ENCODE measurements at regions not wholly inside any gene's neighbourhood (a gene's known extent, or its start where the extent isn't known, plus 50 kb on each side); places are given as distances from the start of the nearest gene placed in this dataset.

DNA sequence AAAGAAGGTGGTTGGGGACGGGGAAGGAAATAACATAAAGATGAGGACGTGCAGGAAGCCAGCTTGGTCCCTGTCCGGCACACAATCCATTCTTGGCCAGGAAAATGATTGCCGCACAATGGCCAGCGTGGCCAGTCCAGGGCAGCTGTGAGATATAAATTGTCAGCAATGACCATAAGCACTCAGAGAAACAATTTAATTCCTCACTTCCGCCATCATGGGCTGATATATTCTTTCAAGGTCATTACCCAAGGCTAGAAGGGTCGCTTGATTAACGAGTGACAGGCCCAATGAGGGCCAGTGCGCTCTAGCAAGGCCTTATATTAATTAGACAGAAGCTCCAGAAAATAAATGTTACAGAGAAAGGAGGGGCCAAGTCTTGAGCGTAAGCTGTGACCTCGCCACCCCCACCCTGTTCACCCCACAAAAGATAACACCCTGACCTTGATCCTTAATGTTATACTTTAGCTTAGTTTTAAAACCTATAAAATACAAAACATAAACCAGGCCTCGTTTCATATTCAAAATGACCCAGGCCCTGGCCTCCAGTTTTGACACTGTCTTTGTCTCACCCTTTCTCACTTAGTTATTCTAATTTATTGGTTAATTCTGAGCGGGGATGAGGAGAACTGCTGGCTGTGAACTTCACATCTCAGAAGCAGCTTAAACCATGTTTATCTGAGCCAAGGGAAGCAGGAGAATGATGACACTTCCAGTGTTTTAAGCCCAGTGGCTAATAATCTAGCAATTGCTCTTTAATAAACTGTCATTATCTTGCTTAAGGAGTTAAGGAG lies 478.3 kb upstream of the ZFHX3 start (continued):
- TF ChIP-seq BORCS8-MEF2B (CRISPR knock-in tag; IDR thresholded peaks at IDR 0.05): no peak
- no peak for TF ChIP-seq ZNF580 (CRISPR knock-in tag; IDR thresholded peaks at IDR 0.05; ENCODE audit: borderline replicate concordance, low read depth)

DNA sequence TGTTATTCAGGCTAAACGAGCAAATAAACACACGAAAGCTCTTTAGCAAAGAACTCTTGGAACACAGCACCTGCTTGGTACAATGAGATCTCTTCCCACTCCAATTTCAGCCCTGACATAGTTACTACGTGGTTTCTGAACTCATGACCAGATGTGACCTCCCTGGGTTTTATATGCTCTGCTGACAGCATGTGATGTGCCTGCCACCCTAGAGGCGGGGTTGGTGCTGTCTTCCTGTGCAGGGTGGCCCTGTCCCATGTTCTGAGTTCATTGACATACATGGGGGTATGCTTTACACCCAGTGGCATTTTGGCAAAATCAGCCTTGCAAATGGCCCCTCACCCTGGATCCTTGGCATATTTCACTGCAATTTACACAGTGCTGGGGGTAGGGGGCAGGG lies 475.3 kb upstream of the ZFHX3 start:
- no peak for ATAC-seq
- BruUV-seq (replicated peaks): no TSS peak
- no peak overlapping the region for H3K4me2 ChIP-seq (ENCODE audit: low read depth, low read length)
- no peaks in the 10 kb centered on the region for H3K4me1 ChIP-seq (ENCODE audit: insufficient read depth, low read length)
- POLR2A ChIA-PET: no interaction called here
- in situ Hi-C loops (cut with HindIII; ENCODE audit: extremely low pct_ligation_motif_present, low pct_unique_long_range_greater_than_20kb): no loop called here
- no peak overlapping the region for H2AFZ ChIP-seq (ENCODE audit: low read length)
- no peak overlapping the region for H3K27ac ChIP-seq (ENCODE audit: extremely low read length, insufficient read depth, low read length)
- CTCF ChIA-PET (ENCODE audit: low intra/inter-chr PET ratio, low total read pairs): no interaction called here
- H3K36me3 ChIP-seq (replicated peaks in 1 of 2; ENCODE audit: control insufficient read depth in 1 of 2, insufficient read depth in 2 of 2, low read length in 2 of 2): no peaks in the 10 kb centered on the region
- DNase-seq (ENCODE audit: low spot score): no peak
- WGBS (ENCODE audit: low lambda C conversion rate): 3% methylated on average over 4 of the region's 4 CpGs
- H3K27me3 ChIP-seq (ENCODE audit: control insufficient read depth in 1 of 2, insufficient read depth in 2 of 2, low read length in 2 of 2): peaks cover 0 to 9% of the 10 kb centered on the region in 2 experiments; a peak in 2 of 5 replicates
- TF ChIP-seq ZNF629 (CRISPR knock-in tag; conservative IDR thresholded peaks at IDR 0.05): no peak
- TF ChIP-seq NFE2L2 (IDR thresholded peaks at IDR 0.05; ENCODE audit: low read length): no peak
- TF ChIP-seq ZNF607 (CRISPR knock-in tag; IDR thresholded peaks at IDR 0.05; ENCODE audit: borderline replicate concordance): no peak
- TF ChIP-seq TEAD2 (CRISPR knock-in tag; IDR thresholded peaks at IDR 0.05): no peak
- no peak for TF ChIP-seq ZNF546 (CRISPR knock-in tag; conservative IDR thresholded peaks at IDR 0.05)
- no peak for TF ChIP-seq ZNF441 (CRISPR knock-in tag; IDR thresholded peaks at IDR 0.05; ENCODE audit: borderline replicate concordance)
- no peak overlapping the region for H3K9ac ChIP-seq (ENCODE audit: insufficient read depth, low read depth, low read length)
- H4K20me1 ChIP-seq (ENCODE audit: insufficient read depth, low read length): no peaks in the 10 kb centered on the region
- no peaks in the 10 kb centered on the region for H3K79me2 ChIP-seq (ENCODE audit: insufficient read depth, low read length)
- intact Hi-C loops (cut with micrococcal nuclease; ENCODE audit: unreplicated experiment): no loop called here
- no peak for FAIRE-seq
- no peak overlapping the region for H3K4me3 ChIP-seq (replicated peaks in 1 of 3; ENCODE audit: insufficient read depth in 1 of 3, low read depth in 2 of 3, low read length in 3 of 3)
- H3K9me3 ChIP-seq (ENCODE audit: low read length): no peaks in the 10 kb centered on the region

Measured in HepG2 (cell line).